ENCODE measurements at regions not wholly inside any gene's neighbourhood (a gene's known extent, or its start where the extent isn't known, plus 50 kb on each side); places are given as distances from the start of the nearest gene placed in this dataset.

- CTCF ChIA-PET, result no interaction called here
- no peak overlapping the region for H3K27ac Mint-ChIP-seq
- DNase-seq, result no peak
- no peaks in the 10 kb centered on the region for H3K27me3 Mint-ChIP-seq
- no peaks in the 10 kb centered on the region for H3K9me3 Mint-ChIP-seq
- POLR2A ChIA-PET, result no interaction called here
- no peak overlapping the region for H3K4me3 Mint-ChIP-seq
- H3K36me3 Mint-ChIP-seq (ENCODE audit: low read depth), result no peaks in the 10 kb centered on the region
- peaks cover 16% of the 10 kb centered on the region for H3K4me1 Mint-ChIP-seq
These were observed 67.1 kb upstream of the HK2 start for GRCh38 chr2:74766780-74767179.

GRCh38 chr2:74767618-74768017 lies 66.3 kb upstream of the HK2 start:
- POLR2A ChIA-PET, result no interaction called here

GRCh38 chr2:74768401-74768914 lies 65.5 kb upstream of the HK2 start:
- H3K9me3 Mint-ChIP-seq, result no peaks in the 10 kb centered on the region
- ChIA-PET CTCF (interaction anchor here (0.7 to 1.0 kb wide), 2 partner anchors 12 to 14 kb away, joined by 3 read pairs; no protein-coding TSS in a partner anchor), POLR2A (no interaction called here)

More at GRCh38 chr2:74767618-74768017, 66.3 kb upstream of the HK2 start:
- H3K4me1 Mint-ChIP-seq, result peaks cover 16% of the 10 kb centered on the region
- no peak for DNase-seq
- CTCF ChIA-PET, result interaction anchor here (1.0 kb wide), 1 partner anchor 13 kb away, joined by 3 read pairs; no protein-coding TSS in a partner anchor
- no peaks in the 10 kb centered on the region for H3K36me3 Mint-ChIP-seq (ENCODE audit: low read depth)
- H3K4me3 Mint-ChIP-seq, result no peak overlapping the region
- no peaks in the 10 kb centered on the region for H3K27me3 Mint-ChIP-seq
- no peak overlapping the region for H3K27ac Mint-ChIP-seq
- H3K9me3 Mint-ChIP-seq, result no peaks in the 10 kb centered on the region

GRCh38 chr2:74772046-74772445 lies 61.9 kb upstream of the HK2 start:
- no peak overlapping the region for H3K27ac Mint-ChIP-seq
- POLR2A ChIA-PET, result no interaction called here
- H3K4me3 Mint-ChIP-seq, result no peak overlapping the region
- H3K4me1 Mint-ChIP-seq, result peaks cover 5% of the 10 kb centered on the region
- DNase-seq, result no peak
- no peaks in the 10 kb centered on the region for H3K27me3 Mint-ChIP-seq
- CTCF ChIA-PET, result no interaction called here
- no peaks in the 10 kb centered on the region for H3K36me3 Mint-ChIP-seq (ENCODE audit: low read depth)
- no peaks in the 10 kb centered on the region for H3K9me3 Mint-ChIP-seq

More at GRCh38 chr2:74768401-74768914, 65.5 kb upstream of the HK2 start:
- Mint-ChIP-seq H3K27ac (no peak overlapping the region), H3K27me3 (no peaks in the 10 kb centered on the region), H3K4me1 (peaks cover 16% of the 10 kb centered on the region), H3K36me3 (ENCODE audit: low read depth) (no peaks in the 10 kb centered on the region), H3K4me3 (no peak overlapping the region)
- DNase-seq, result no peak

GRCh38 chr2:74777161-74777900 lies 56.6 kb upstream of the HK2 start:
- Mint-ChIP-seq H3K9me3 (no peaks in the 10 kb centered on the region), H3K27ac (no peak overlapping the region), H3K27me3 (no peaks in the 10 kb centered on the region), H3K4me1 (peaks cover 16% of the 10 kb centered on the region), H3K4me3 (no peak overlapping the region), H3K36me3 (ENCODE audit: low read depth) (no peaks in the 10 kb centered on the region)
- ChIA-PET POLR2A (no interaction called here), CTCF (no interaction called here)
- peak; percentile 20 for DNase-seq

GRCh38 chr2:74778381-74779264 lies 55.3 kb upstream of the HK2 start:
- DNase-seq, result no peak
- POLR2A ChIA-PET, result no interaction called here
- H3K4me3 Mint-ChIP-seq, result no peak overlapping the region
- no peak overlapping the region for H3K27ac Mint-ChIP-seq
- H3K27me3 Mint-ChIP-seq, result peaks cover 4% of the 10 kb centered on the region
- CTCF ChIA-PET, result no interaction called here
- H3K9me3 Mint-ChIP-seq, result no peaks in the 10 kb centered on the region
- H3K4me1 Mint-ChIP-seq, result peaks cover 16% of the 10 kb centered on the region
- H3K36me3 Mint-ChIP-seq (ENCODE audit: low read depth), result no peaks in the 10 kb centered on the region

GRCh38 chr2:74779265-74779558 lies 54.7 kb upstream of the HK2 start:
- H3K27ac Mint-ChIP-seq, result no peak overlapping the region
- peaks cover 16% of the 10 kb centered on the region for H3K4me1 Mint-ChIP-seq
- no peaks in the 10 kb centered on the region for H3K36me3 Mint-ChIP-seq (ENCODE audit: low read depth)
- H3K27me3 Mint-ChIP-seq, result peaks cover 8% of the 10 kb centered on the region
- ChIA-PET CTCF (no interaction called here), POLR2A (no interaction called here)
- H3K4me3 Mint-ChIP-seq, result no peak overlapping the region
- no peaks in the 10 kb centered on the region for H3K9me3 Mint-ChIP-seq
- no peak for DNase-seq

DNA sequence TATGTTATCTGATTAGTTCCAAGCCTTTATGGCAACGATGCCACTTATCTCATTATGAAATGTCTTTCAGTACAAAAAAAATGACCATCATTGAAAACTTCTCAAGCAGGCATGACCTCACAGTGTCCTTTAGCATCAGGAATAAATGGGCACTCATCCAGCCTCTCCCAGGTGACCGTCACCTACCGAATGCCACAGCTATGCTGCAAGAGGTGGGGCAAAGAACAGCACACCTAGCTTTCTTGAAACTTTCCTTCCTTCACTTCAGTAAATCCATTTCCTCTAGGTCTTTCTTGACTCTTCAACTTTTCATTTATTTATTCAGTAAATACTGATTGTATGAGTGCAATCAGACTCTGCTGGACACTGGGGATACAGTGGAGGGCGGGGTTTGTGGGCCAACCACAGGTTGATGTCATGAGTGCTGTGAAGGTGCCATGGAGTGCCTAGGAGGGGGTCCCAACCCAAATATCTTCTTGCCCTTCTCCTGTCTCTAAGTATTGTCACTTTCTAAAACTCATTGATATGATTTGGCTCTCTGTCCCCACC lies 54.3 kb upstream of the HK2 start:
- Mint-ChIP-seq H3K36me3 (ENCODE audit: low read depth) (no peaks in the 10 kb centered on the region), H3K9me3 (no peaks in the 10 kb centered on the region), H3K4me3 (no peak overlapping the region), H3K4me1 (peaks cover 16% of the 10 kb centered on the region), H3K27ac (no peak overlapping the region), H3K27me3 (peaks cover 8% of the 10 kb centered on the region)
- DNase-seq, result no peak
- ChIA-PET POLR2A (no interaction called here), CTCF (no interaction called here)

Data from activated CD4-positive, alpha-beta memory T cell treated with anti-CD3 and anti-CD28 coated beads, Interleukin-2, amount 10 ng/mL, durations not matched to agents 7 days and 5 days (primary cell).